Left lung (tissue), 4 donors: ENCODE measurements at regions not wholly inside any gene's neighbourhood (a gene's known extent, or its start where the extent isn't known, plus 50 kb on each side); places are given as distances from the start of the nearest gene placed in this dataset.

Source experiments
- ATAC-seq: fragments of 200-7000 bp; cut with Tn5 transposase; one replicate; pipeline ENCODE4 v1.9.1; 2020; ENCODE audit warnings: moderate library complexity
- DNase-seq, 4 donors: peaks; one replicate each; pipeline ENCODE4 v3.0.0-alpha.2; 2013 to 2020
- H3K27ac ChIP-seq, 2 donors: fragments of 200-600 bp; sonication (generic) in 1 of 2; one replicate each; pipeline versions ENCODE4 v1.5.0 to v1.8.0; 2020 to 2021
- H3K27me3 ChIP-seq, 2 donors: fragments of 200-600 bp; sonication (generic) in 1 of 2; one replicate each; pipeline versions ENCODE4 v1.5.0 to v1.8.0; 2020 to 2021
- H3K36me3 ChIP-seq, 2 donors: fragments of 200-600 bp; sonication (generic) in 1 of 2; one replicate each; pipeline versions ENCODE4 v1.5.0 to v1.8.0; 2020 to 2021
- H3K4me1 ChIP-seq, 2 donors: fragments of 200-600 bp; one replicate each; pipeline ENCODE4 v1.8.0; 2021
- H3K4me3 ChIP-seq, 2 donors: fragments of 200-600 bp; sonication (generic) in 1 of 2; one replicate each; pipeline versions ENCODE4 v1.5.0 to v1.8.0; 2020 to 2021; ENCODE audit warnings: mild to moderate bottlenecking in 1 of 2
- H3K9me3 ChIP-seq, 2 donors: fragments of 200-600 bp; sonication (generic) in 1 of 2; one replicate each; pipeline versions ENCODE4 v1.5.0 to v1.8.0; 2020 to 2021
- CTCF ChIP-seq, 2 donors: fragments of 200-600 bp; sonication (generic) in 1 of 2; IDR thresholded peaks; one replicate each; pipeline versions ENCODE4 v1.5.0 to v1.8.0; 2021; ENCODE audit warnings: antibody characterized with exemption in 2 of 2
- intact Hi-C, 2 donors: fragments of 100-400 bp; cut with DNase I; formaldehyde crosslinking; loops; one replicate each; pipeline versions ENCODE4 v1.11.2 to v1.14.2; 2022
- donor health status: DM: no; HTN: yes; CAD: no.
- donor health status: DM: no; HTN: no; CAD: no.

- Histone ChIP-seq H3K36me3 (no peaks in the 10 kb centered on the region), H3K9me3 (no peaks in the 10 kb centered on the region), H3K4me3 (no peak overlapping the region), H3K27ac (no peak overlapping the region), H3K27me3 (no peaks in the 10 kb centered on the region), H3K4me1 (no peaks in the 10 kb centered on the region)
- TF ChIP-seq CTCF (IDR thresholded peaks at IDR 0.05): no peak
- ATAC-seq (no peak), DNase-seq (no peak)
- intact Hi-C loops: no loop called here
These were observed 87.5 kb upstream of the INTU start for GRCh38 chr4:127545271-127545670.

- Histone ChIP-seq H3K4me1 (no peaks in the 10 kb centered on the region), H3K27me3 (no peaks in the 10 kb centered on the region), H3K36me3 (no peaks in the 10 kb centered on the region), H3K9me3 (no peaks in the 10 kb centered on the region), H3K27ac (no peak overlapping the region), H3K4me3 (no peak overlapping the region)
- ATAC-seq: no peak
- intact Hi-C loops: no loop called here
- no peak for TF ChIP-seq CTCF (IDR thresholded peaks at IDR 0.05)
- no peak for DNase-seq
These were observed 83.5 kb upstream of the INTU start for GRCh38 chr4:127548990-127549925.

GRCh38 chr4:127555106-127555505, 77.7 kb upstream of the INTU start:
- H3K9me3 ChIP-seq: no peaks in the 10 kb centered on the region
- no peaks in the 10 kb centered on the region for H3K4me1 ChIP-seq
- ATAC-seq: no peak
- DNase-seq: no peak
- no peak overlapping the region for H3K4me3 ChIP-seq
- no peaks in the 10 kb centered on the region for H3K36me3 ChIP-seq
- H3K27ac ChIP-seq: no peak overlapping the region
- no peak for TF ChIP-seq CTCF (IDR thresholded peaks at IDR 0.05)
- no peaks in the 10 kb centered on the region for H3K27me3 ChIP-seq
- intact Hi-C loops: no loop called here

GRCh38 chr4:127558088-127558487, 74.7 kb upstream of the INTU start:
- Histone ChIP-seq H3K4me1 (no peaks in the 10 kb centered on the region), H3K9me3 (no peaks in the 10 kb centered on the region), H3K27me3 (no peaks in the 10 kb centered on the region), H3K36me3 (no peaks in the 10 kb centered on the region), H3K4me3 (no peak overlapping the region), H3K27ac (no peak overlapping the region)
- intact Hi-C loops: no loop called here
- DNase-seq (no peak), ATAC-seq (no peak)
- no peak for TF ChIP-seq CTCF (IDR thresholded peaks at IDR 0.05)

- Histone ChIP-seq H3K27ac (no peak overlapping the region), H3K9me3 (no peaks in the 10 kb centered on the region), H3K36me3 (no peaks in the 10 kb centered on the region), H3K27me3 (no peaks in the 10 kb centered on the region), H3K4me1 (no peaks in the 10 kb centered on the region), H3K4me3 (no peak overlapping the region)
- TF ChIP-seq CTCF (IDR thresholded peaks at IDR 0.05): no peak
- ATAC-seq: no peak
- no peak for DNase-seq
- intact Hi-C loops: no loop called here
These were observed 74.0 kb upstream of the INTU start for GRCh38 chr4:127558489-127559407.
